CD14-positive monocyte (primary cell): ENCODE measurements at regions not wholly inside any gene's neighbourhood (a gene's known extent, or its start where the extent isn't known, plus 50 kb on each side); places are given as distances from the start of the nearest gene placed in this dataset.

ENCODE experiments used
- DNase-seq, 3 donors: peaks; one replicate each; pipeline ENCODE4 v3.0.0-alpha.2; 2011 to 2022
- H2AFZ ChIP-seq: 2 replicates; pipeline ENCODE4 v1.6.0; 2012; ENCODE audit warnings: mild to moderate bottlenecking, low read depth, low read length, inconsistent platforms; ENCODE audit not compliant: insufficient read depth, poor library complexity, severe bottlenecking
- H3K27ac ChIP-seq, 2 donors: 1 replicate in 1 of 2; 2 replicates in 1 of 2; pipeline ENCODE4 v1.5.1; 2012 to 2013; ENCODE audit warnings: low read length in 2 of 2, control low read depth in 1 of 2, inconsistent platforms in 1 of 2, low read depth in 1 of 2, mild to moderate bottlenecking in 1 of 2
- H3K27me3 ChIP-seq, 2 donors: one replicate each; pipeline versions ENCODE4 v1.6.0 to v1.6.1; 2011 to 2013; ENCODE audit warnings: low read length in 2 of 2; ENCODE audit not compliant: control insufficient read depth in 2 of 2, insufficient read depth in 2 of 2
- H3K36me3 ChIP-seq, 2 donors: replicated peaks in 1 of 2; 1 replicate in 1 of 2; 2 replicates in 1 of 2; pipeline versions ENCODE4 v1.5.1 to v1.6.1; 2012 to 2013; ENCODE audit warnings: low read length in 2 of 2, control low read depth in 1 of 2, inconsistent platforms in 1 of 2, mild to moderate bottlenecking in 1 of 2; ENCODE audit not compliant: insufficient read depth in 2 of 2, control insufficient read depth in 1 of 2
- H3K4me1 ChIP-seq, 2 donors: 1 replicate in 1 of 2; 2 replicates in 1 of 2; pipeline versions ENCODE4 v1.5.1 to v1.6.1; 2012 to 2013; ENCODE audit warnings: low read length in 2 of 2, control low read depth in 1 of 2, inconsistent platforms in 1 of 2, mild to moderate bottlenecking in 1 of 2, moderate library complexity in 1 of 2; ENCODE audit not compliant: insufficient read depth in 2 of 2, control insufficient read depth in 1 of 2
- H3K4me2 ChIP-seq: replicated peaks from 2 replicates; pipeline ENCODE3; 2012; ENCODE audit warnings: low read length, moderate library complexity, mild to moderate bottlenecking; ENCODE audit not compliant: poor library complexity, severe bottlenecking; ENCODE audit errors: extremely low read depth
- H3K4me3 ChIP-seq, 3 experiments: fragments of 200-600 bp in 1 of 3; sonication (generic) in 1 of 3; replicated peaks in 1 of 3; 1 replicate in 2 of 3; 2 replicates in 1 of 3; pipeline ENCODE4 v1.5.1; 2011 to 2013; ENCODE audit warnings: low read length in 3 of 3, mild to moderate bottlenecking in 3 of 3, control low read depth in 2 of 3, low read depth in 2 of 3, inconsistent platforms in 1 of 3, moderate library complexity in 1 of 3
- H3K79me2 ChIP-seq: 2 replicates; pipeline ENCODE4 v1.6.0; 2012; ENCODE audit warnings: mild to moderate bottlenecking, control low read depth, inconsistent platforms, low read length, moderate library complexity; ENCODE audit not compliant: insufficient read depth
- H3K9ac ChIP-seq: 2 replicates; pipeline ENCODE4 v1.6.0; 2017; ENCODE audit warnings: low read length, mild to moderate bottlenecking; ENCODE audit not compliant: insufficient read depth, poor library complexity, severe bottlenecking
- H3K9me3 ChIP-seq, 2 donors: replicated peaks in 1 of 2; 1 replicate in 1 of 2; 2 replicates in 1 of 2; pipeline versions ENCODE4 v1.5.1 to v1.6.1; 2012 to 2013; ENCODE audit warnings: low read length in 2 of 2, control low read depth in 1 of 2; ENCODE audit not compliant: control insufficient read depth in 1 of 2, insufficient read depth in 1 of 2
- H4K20me1 ChIP-seq: 2 replicates; pipeline ENCODE4 v1.6.0; 2012; ENCODE audit warnings: mild to moderate bottlenecking, low read length, control low read depth, moderate library complexity; ENCODE audit not compliant: insufficient read depth
- H3K27ac Mint-ChIP-seq, 7 donors: one replicate each; pipeline ENCODE4 v1.8.0; 2020; ENCODE audit warnings: mild to moderate bottlenecking in 7 of 7, mixed read lengths in 7 of 7, moderate library complexity in 6 of 7, inconsistent platforms in 2 of 7
- H3K27me3 Mint-ChIP-seq, 3 donors: one replicate each; pipeline ENCODE4 v1.8.0; 2021 to 2022; ENCODE audit warnings: low read depth in 3 of 3, mild to moderate bottlenecking in 3 of 3, mixed read lengths in 3 of 3, moderate library complexity in 3 of 3, inconsistent platforms in 1 of 3
- H3K36me3 Mint-ChIP-seq, 2 donors: one replicate each; pipeline ENCODE4 v1.8.0; 2020; ENCODE audit warnings: mixed read lengths in 2 of 2, inconsistent platforms in 1 of 2, mild to moderate bottlenecking in 1 of 2
- H3K4me1 Mint-ChIP-seq: one replicate; pipeline ENCODE4 v1.8.0; 2020; ENCODE audit warnings: mild to moderate bottlenecking, mixed read lengths
- H3K4me3 Mint-ChIP-seq, 2 donors: one replicate each; pipeline ENCODE4 v1.8.0; 2020; ENCODE audit warnings: mild to moderate bottlenecking in 2 of 2, mixed read lengths in 2 of 2, moderate library complexity in 1 of 2
- H3K9me3 Mint-ChIP-seq, 7 donors: one replicate each; pipeline ENCODE4 v1.8.0; 2020 to 2022; ENCODE audit warnings: mixed read lengths in 7 of 7, mild to moderate bottlenecking in 6 of 7, moderate library complexity in 6 of 7, inconsistent platforms in 2 of 7
- CTCF ChIP-seq: fragments of 200-600 bp; IDR thresholded peaks from one replicate; pipeline ENCODE4 v1.8.0; 2022; ENCODE audit warnings: antibody characterized with exemption, mild to moderate bottlenecking
- WGBS: methylation state at CpG from one replicate; pipeline ENCODE4 v1.1.5; 2013; ENCODE audit warnings: missing lambda C conversion rate; ENCODE audit not compliant: insufficient coverage; 5-methylcytosine and 5-hydroxymethylcytosine counted together
- intact Hi-C, 2 donors: fragments of 100-400 bp; cut with micrococcal nuclease; formaldehyde crosslinking; loops; one replicate each; pipeline versions ENCODE4 v1.15.0 to v1.15.1; 2023

GRCh38 chr4:167645358-167645757, 411.1 kb upstream of the SPOCK3 start:
- Mint-ChIP-seq H3K4me3 (no peak overlapping the region), H3K27me3 (no peaks in the 10 kb centered on the region), H3K4me1 (no peaks in the 10 kb centered on the region), H3K27ac (no peak overlapping the region), H3K9me3 (peaks cover 0 to 4% (median 0%) of the 10 kb centered on the region in 7 donors), H3K36me3 (no peaks in the 10 kb centered on the region)
- no peaks in the 10 kb centered on the region for H3K27me3 ChIP-seq
- H4K20me1 ChIP-seq, result no peaks in the 10 kb centered on the region
- intact Hi-C loops, result no loop called here
- peaks cover 0 to 3% of the 10 kb centered on the region in 2 donors for H3K9me3 ChIP-seq
- no peak overlapping the region for H2AFZ ChIP-seq
- H3K4me3 ChIP-seq, result no peak overlapping the region
- no peaks in the 10 kb centered on the region for H3K36me3 ChIP-seq
- H3K4me2 ChIP-seq, result no peak overlapping the region
- no peaks in the 10 kb centered on the region for H3K4me1 ChIP-seq
- no peak for DNase-seq
- H3K27ac ChIP-seq, result no peak overlapping the region
- H3K9ac ChIP-seq, result no peak overlapping the region
- no peaks in the 10 kb centered on the region for H3K79me2 ChIP-seq
- no peak for TF ChIP-seq CTCF

GRCh38 chr4:167652267-167652666, 418.0 kb upstream of the SPOCK3 start:
- TF ChIP-seq CTCF, result no peak

More at GRCh38 chr4:167652267-167652666, 418.0 kb upstream of the SPOCK3 start:
- Histone ChIP-seq H3K9ac (no peak overlapping the region), H3K79me2 (no peaks in the 10 kb centered on the region), H3K36me3 (no peaks in the 10 kb centered on the region), H4K20me1 (no peaks in the 10 kb centered on the region), H3K27ac (no peak overlapping the region), H3K9me3 (peaks cover 0 to 19% of the 10 kb centered on the region in 2 donors), H3K4me2 (no peak overlapping the region), H3K4me1 (no peaks in the 10 kb centered on the region), H3K4me3 (no peak overlapping the region), H2AFZ (no peak overlapping the region), H3K27me3 (no peaks in the 10 kb centered on the region)
- intact Hi-C loops, result no loop called here
- no peak overlapping the region for H3K4me3 Mint-ChIP-seq
- H3K27me3 Mint-ChIP-seq, result no peaks in the 10 kb centered on the region
- H3K9me3 Mint-ChIP-seq, result peaks cover 0 to 10% (median 3%) of the 10 kb centered on the region in 7 donors
- H3K4me1 Mint-ChIP-seq, result no peaks in the 10 kb centered on the region
- DNase-seq, result no peak
- no peak overlapping the region for H3K27ac Mint-ChIP-seq
- H3K36me3 Mint-ChIP-seq, result no peaks in the 10 kb centered on the region
- WGBS, result 74% methylated on average over 3 of the region's 4 CpGs
